ENCODE measurements at regions not wholly inside any gene's neighbourhood (a gene's known extent, or its start where the extent isn't known, plus 50 kb on each side); places are given as distances from the start of the nearest gene placed in this dataset.

GRCh38 chr6:150313781-150314180 lies 55.0 kb upstream of the IYD start:
- ATAC-seq: no peak
- no TSS peak for BruUV-seq (replicated peaks)
- 0% methylated on average over 2 of the region's 2 CpGs for WGBS (ENCODE audit: low lambda C conversion rate)
- Histone ChIP-seq H3K79me2 (ENCODE audit: insufficient read depth, low read length) (no peaks in the 10 kb centered on the region), H3K4me3 (replicated peaks in 1 of 3; ENCODE audit: insufficient read depth in 1 of 3, low read depth in 2 of 3, low read length in 3 of 3) (no peak overlapping the region), H3K9me3 (ENCODE audit: low read length) (no peaks in the 10 kb centered on the region), H4K20me1 (ENCODE audit: insufficient read depth, low read length) (no peaks in the 10 kb centered on the region), H3K4me1 (ENCODE audit: insufficient read depth, low read length) (no peaks in the 10 kb centered on the region), H3K36me3 (replicated peaks in 1 of 2; ENCODE audit: control insufficient read depth in 1 of 2, insufficient read depth in 2 of 2, low read length in 2 of 2) (no peaks in the 10 kb centered on the region), H3K27ac (ENCODE audit: extremely low read length, insufficient read depth, low read length) (no peak overlapping the region), H2AFZ (ENCODE audit: low read length) (no peak overlapping the region), H3K4me2 (ENCODE audit: low read depth, low read length) (no peak overlapping the region), H3K27me3 (ENCODE audit: control insufficient read depth in 1 of 2, insufficient read depth in 2 of 2, low read length in 2 of 2) (no peaks in the 10 kb centered on the region; a peak in 2 of 5 replicates), H3K9ac (ENCODE audit: insufficient read depth, low read depth, low read length) (no peak overlapping the region)
- no peak for DNase-seq (ENCODE audit: low spot score)
- CTCF ChIA-PET (ENCODE audit: low intra/inter-chr PET ratio, low total read pairs): no interaction called here
- no peak for FAIRE-seq
- in situ Hi-C loops (cut with HindIII; ENCODE audit: extremely low pct_ligation_motif_present, low pct_unique_long_range_greater_than_20kb): no loop called here
- intact Hi-C loops (cut with micrococcal nuclease; ENCODE audit: unreplicated experiment): no loop called here
- TF ChIP-seq, protein P1, sequence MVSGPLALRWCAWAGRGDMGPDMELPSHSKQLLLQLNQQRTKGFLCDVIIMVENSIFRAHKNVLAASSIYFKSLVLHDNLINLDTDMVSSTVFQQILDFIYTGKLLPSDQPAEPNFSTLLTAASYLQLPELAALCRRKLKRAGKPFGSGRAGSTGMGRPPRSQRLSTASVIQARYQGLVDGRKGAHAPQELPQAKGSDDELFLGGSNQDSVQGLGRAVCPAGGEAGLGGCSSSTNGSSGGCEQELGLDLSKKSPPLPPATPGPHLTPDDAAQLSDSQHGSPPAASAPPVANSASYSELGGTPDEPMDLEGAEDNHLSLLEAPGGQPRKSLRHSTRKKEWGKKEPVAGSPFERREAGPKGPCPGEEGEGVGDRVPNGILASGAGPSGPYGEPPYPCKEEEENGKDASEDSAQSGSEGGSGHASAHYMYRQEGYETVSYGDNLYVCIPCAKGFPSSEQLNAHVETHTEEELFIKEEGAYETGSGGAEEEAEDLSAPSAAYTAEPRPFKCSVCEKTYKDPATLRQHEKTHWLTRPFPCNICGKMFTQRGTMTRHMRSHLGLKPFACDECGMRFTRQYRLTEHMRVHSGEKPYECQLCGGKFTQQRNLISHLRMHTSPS (CRISPR knock-in tag; IDR thresholded peaks at IDR 0.05; ENCODE audit: low read depth): no peak
- no peak for TF ChIP-seq FLYWCH1 (CRISPR knock-in tag; IDR thresholded peaks at IDR 0.05)
- TF ChIP-seq TCF7 (IDR thresholded peaks at IDR 0.05; ENCODE audit: low read depth): no peak
- no peak for TF ChIP-seq SUZ12 (IDR thresholded peaks at IDR 0.05; ENCODE audit: low read depth, low read length)
- TF ChIP-seq ZNF788 (CRISPR knock-in tag; IDR thresholded peaks at IDR 0.05; ENCODE audit: borderline replicate concordance): no peak
- TF ChIP-seq ATF7-NPFF (CRISPR knock-in tag; IDR thresholded peaks at IDR 0.05; ENCODE audit: low read depth): no peak
- TF ChIP-seq PRPF4 (IDR thresholded peaks at IDR 0.05; ENCODE audit: low read depth, low read length, poor library complexity, severe bottlenecking): no peak
- no peak for TF ChIP-seq NR2F6 (IDR thresholded peaks at IDR 0.05)
- TF ChIP-seq NR2F6 (CRISPR knock-in tag; IDR thresholded peaks at IDR 0.05): no peak
- no peak for TF ChIP-seq ZNF207 (IDR thresholded peaks at IDR 0.05; ENCODE audit: borderline replicate concordance)
- TF ChIP-seq ZNF138 (CRISPR knock-in tag; IDR thresholded peaks at IDR 0.05; ENCODE audit: low read depth): no peak
- TF ChIP-seq FOXP1 (IDR thresholded peaks at IDR 0.05): no peak
- no peak for TF ChIP-seq FOXP1 (CRISPR knock-in tag; IDR thresholded peaks at IDR 0.05)
- TF ChIP-seq ZNF431 (CRISPR knock-in tag; IDR thresholded peaks at IDR 0.05; ENCODE audit: borderline replicate concordance, low read depth): no peak
- no peak for TF ChIP-seq EEA1 (CRISPR knock-in tag; IDR thresholded peaks at IDR 0.05; ENCODE audit: borderline replicate concordance)
- POLR2A ChIA-PET: no interaction called here
